GM23338 (cell line): ENCODE measurements at regions not wholly inside any gene's neighbourhood (a gene's known extent, or its start where the extent isn't known, plus 50 kb on each side); places are given as distances from the start of the nearest gene placed in this dataset.

Source experiments
- ATAC-seq: fragments of 200-7000 bp; cut with Tn5 transposase; 3 replicates; pipeline ENCODE4 v1.9.1; 2020
- DNase-seq: peaks from one replicate; pipeline ENCODE4 v3.0.0-alpha.2; 2015; ENCODE audit warnings: low spot score
- H2AFZ ChIP-seq: fragments of 200-600 bp; sonication (generic); 2 replicates; pipeline ENCODE4 v1.8.0; 2016; ENCODE audit warnings: antibody characterized with exemption, mild to moderate bottlenecking, moderate library complexity
- H3F3A ChIP-seq: fragments of 200-600 bp; sonication (generic); replicated peaks from 2 replicates; pipeline ENCODE4 v1.8.0; 2017; ENCODE audit warnings: antibody characterized with exemption, mixed run types, low read depth
- H3K27ac ChIP-seq: fragments of 200-600 bp; sonication (generic); 2 replicates; pipeline ENCODE4 v1.6.1; 2016; ENCODE audit warnings: low read depth
- H3K27me3 ChIP-seq: fragments of 200-600 bp; sonication (generic); 2 replicates; pipeline ENCODE4 v1.8.0; 2016; ENCODE audit warnings: mild to moderate bottlenecking, mixed run types, moderate library complexity; ENCODE audit not compliant: insufficient read depth
- H3K36me3 ChIP-seq: fragments of 200-600 bp; sonication (generic); 2 replicates; pipeline ENCODE4 v1.8.0; 2016; ENCODE audit warnings: mild to moderate bottlenecking; ENCODE audit not compliant: insufficient read depth
- H3K4me1 ChIP-seq: fragments of 200-600 bp; sonication (generic); 2 replicates; pipeline ENCODE4 v1.8.0; 2016; ENCODE audit warnings: mild to moderate bottlenecking, moderate library complexity; ENCODE audit not compliant: insufficient read depth
- H3K4me2 ChIP-seq: fragments of 200-600 bp; sonication (generic); 2 replicates; pipeline ENCODE4 v1.7.1; 2017; ENCODE audit warnings: mixed run types
- H3K4me3 ChIP-seq: fragments of 200-600 bp; sonication (generic); 2 replicates; pipeline ENCODE4 v1.6.1; 2016; ENCODE audit warnings: mixed run types
- H3K79me2 ChIP-seq: fragments of 200-600 bp; sonication (generic); replicated peaks from 2 replicates; pipeline ENCODE4 v1.8.0; 2017; ENCODE audit warnings: mild to moderate bottlenecking; ENCODE audit not compliant: insufficient read depth
- H3K9me2 ChIP-seq: fragments of 200-600 bp; sonication (generic); 2 replicates; pipeline ENCODE4 v1.8.0; 2017; ENCODE audit not compliant: insufficient read depth
- H4K20me1 ChIP-seq: fragments of 200-600 bp; sonication (generic); replicated peaks from 2 replicates; pipeline ENCODE4 v1.8.0; 2017; ENCODE audit warnings: mild to moderate bottlenecking; ENCODE audit not compliant: insufficient read depth
- H3K27ac Mint-ChIP-seq: 2 replicates; pipeline ENCODE4 v1.8.0; 2020; ENCODE audit warnings: inconsistent platforms, mild to moderate bottlenecking, moderate library complexity, mixed read lengths
- H3K27me3 Mint-ChIP-seq: 3 replicates; pipeline ENCODE4 v1.8.0; 2022; ENCODE audit warnings: low read depth, mild to moderate bottlenecking, moderate library complexity, mixed read lengths, inconsistent platforms; ENCODE audit not compliant: insufficient read depth, poor library complexity
- H3K36me3 Mint-ChIP-seq: 3 replicates; pipeline ENCODE4 v1.8.0; 2021; ENCODE audit warnings: low read depth, mild to moderate bottlenecking, inconsistent platforms, moderate library complexity, mixed read lengths
- H3K4me1 Mint-ChIP-seq: 3 replicates; pipeline ENCODE4 v1.8.0; 2020; ENCODE audit warnings: mild to moderate bottlenecking, inconsistent platforms, mixed read lengths
- H3K4me3 Mint-ChIP-seq: 3 replicates; pipeline ENCODE4 v1.8.0; 2021; ENCODE audit warnings: moderate library complexity, mild to moderate bottlenecking, inconsistent platforms, mixed read lengths
- H3K9me3 Mint-ChIP-seq: 3 replicates; pipeline ENCODE4 v1.8.0; 2020; ENCODE audit warnings: moderate library complexity, mild to moderate bottlenecking, inconsistent platforms, mixed read lengths
- CREB1 ChIP-seq: fragments of 250-450 bp; sonication (Bioruptor Pico); IDR thresholded peaks from 2 replicates; pipeline ENCODE4 v1.5.0; 2020; ENCODE audit warnings: low read depth, mild to moderate bottlenecking, moderate library complexity
- CTCF ChIP-seq, 2 experiments: fragments of 200-600 bp in 1 of 2; sonication (generic) in 1 of 2; conservative IDR thresholded peaks; 2 replicates each; pipeline versions ENCODE4 v1.5.1 to v1.6.1; 2016 to 2017; ENCODE audit warnings: antibody characterized with exemption in 2 of 2, low read depth in 2 of 2, mild to moderate bottlenecking in 2 of 2, moderate library complexity in 1 of 2
- ETS1 ChIP-seq: IDR thresholded peaks from 2 replicates; pipeline ENCODE4 v1.6.1; 2016; ENCODE audit warnings: antibody characterized with exemption
- EZH2 ChIP-seq: fragments of 200-600 bp; sonication (generic); IDR thresholded peaks from one replicate; pipeline ENCODE4 v1.8.0; 2017; ENCODE audit warnings: antibody characterized with exemption, mild to moderate bottlenecking, low read depth; ENCODE audit not compliant: unreplicated experiment
- JUNB ChIP-seq: IDR thresholded peaks from one replicate; pipeline ENCODE4 v1.6.1; 2016; ENCODE audit warnings: antibody characterized with exemption; ENCODE audit not compliant: unreplicated experiment
- NANOG ChIP-seq: IDR thresholded peaks from 2 replicates; pipeline ENCODE4 v1.6.1; 2016; ENCODE audit warnings: antibody characterized with exemption, borderline replicate concordance
- POLR2AphosphoS5 ChIP-seq: IDR thresholded peaks from 2 replicates; pipeline ENCODE4 v1.6.1; 2016; ENCODE audit warnings: antibody characterized with exemption, low read depth
- REST ChIP-seq: IDR thresholded peaks from one replicate; pipeline ENCODE4 v1.6.1; 2018; ENCODE audit warnings: antibody characterized with exemption; ENCODE audit not compliant: unreplicated experiment
- ZNF331 ChIP-seq: fragments of 250-450 bp; sonication (Bioruptor Pico); IDR thresholded peaks from 2 replicates; pipeline ENCODE4 v1.5.0; 2020; ENCODE audit warnings: low read depth, mild to moderate bottlenecking, moderate library complexity
- ZNF462 ChIP-seq: fragments of 250-450 bp; sonication (Bioruptor Pico); IDR thresholded peaks from 2 replicates; pipeline ENCODE4 v1.5.0; 2020; ENCODE audit warnings: mild to moderate bottlenecking, moderate library complexity

- TF ChIP-seq ZNF462 (CRISPR knock-in tag) (no peak), NANOG (no peak), CREB1 (CRISPR knock-in tag) (no peak), JUNB (no peak), ZNF331 (no peak)
Measured at GRCh38 chr12:87198181-87198580, 831.0 kb downstream of the C12orf50 start (continued).

- Mint-ChIP-seq H3K4me1 (no peaks in the 10 kb centered on the region), H3K27me3 (no peaks in the 10 kb centered on the region), H3K27ac (no peak overlapping the region), H3K36me3 (no peaks in the 10 kb centered on the region), H3K9me3 (0 out of 3 replicates have a peak, but pooled peaks cover 3% of the 10 kb centered on the region), H3K4me3 (no peak overlapping the region)
- H3K79me2 ChIP-seq: no peaks in the 10 kb centered on the region
- H3K27me3 ChIP-seq: no peaks in the 10 kb centered on the region
- H3K9me2 ChIP-seq: no peaks in the 10 kb centered on the region
- no peaks in the 10 kb centered on the region for H3K4me1 ChIP-seq
- DNase-seq: no peak
- H3K4me3 ChIP-seq: no peak overlapping the region
- H3K36me3 ChIP-seq: no peaks in the 10 kb centered on the region
- H2AFZ ChIP-seq: no peak overlapping the region
- H3K27ac ChIP-seq: no peak overlapping the region
- ATAC-seq: no peak
- no peaks in the 10 kb centered on the region for H4K20me1 ChIP-seq
- no peak overlapping the region for H3K4me2 ChIP-seq
- H3F3A ChIP-seq: no peaks in the 10 kb centered on the region
- TF ChIP-seq NANOG (no peak), ZNF331 (no peak), CREB1 (CRISPR knock-in tag) (no peak), POLR2AphosphoS5 (no peak), ETS1 (no peak), EZH2 (no peak), JUNB (no peak), CTCF (conservative IDR thresholded peaks at IDR 0.05; ENCODE audit: low read depth in 2 of 2) (no peak), REST (no peak)
Measured at GRCh38 chr12:87196321-87196720, 832.9 kb downstream of the C12orf50 start.
